DOHH2 (cell line): ENCODE measurements at regions not wholly inside any gene's neighbourhood (a gene's known extent, or its start where the extent isn't known, plus 50 kb on each side); places are given as distances from the start of the nearest gene placed in this dataset.

ENCODE experiments used
- H3F3A ChIP-seq: fragments of 200-600 bp; sonication (generic), shearing (Covaris generic); 2 replicates; pipeline ENCODE4 v1.6.0; 2016; ENCODE audit warnings: antibody characterized with exemption, mild to moderate bottlenecking; ENCODE audit not compliant: control insufficient read depth, insufficient read depth
- H3K27ac ChIP-seq: fragments of 200-600 bp; sonication (generic); 2 replicates; pipeline ENCODE4 v1.5.1; 2014; ENCODE audit warnings: low read depth, mild to moderate bottlenecking, low read length, moderate library complexity
- H3K27me3 ChIP-seq: fragments of 200-600 bp; sonication (generic); 2 replicates; pipeline ENCODE4 v1.6.1; 2014; ENCODE audit warnings: mild to moderate bottlenecking, low read length, mixed read lengths; ENCODE audit not compliant: control insufficient read depth
- H3K36me3 ChIP-seq: fragments of 200-600 bp; sonication (generic); 2 replicates; pipeline ENCODE4 v1.6.1; 2014; ENCODE audit warnings: mild to moderate bottlenecking, low read length, moderate library complexity, mixed read lengths; ENCODE audit not compliant: control insufficient read depth
- H3K4me1 ChIP-seq: fragments of 200-600 bp; sonication (generic); 2 replicates; pipeline ENCODE4 v1.6.1; 2014; ENCODE audit warnings: mild to moderate bottlenecking, low read length, mixed read lengths; ENCODE audit not compliant: control insufficient read depth
- H3K4me2 ChIP-seq: fragments of 200-600 bp; sonication (generic); 2 replicates; pipeline ENCODE4 v1.6.0; 2014; ENCODE audit warnings: mild to moderate bottlenecking, low read length, moderate library complexity
- H3K4me3 ChIP-seq: fragments of 200-600 bp; sonication (generic); 2 replicates; pipeline ENCODE4 v1.5.1; 2014; ENCODE audit warnings: mild to moderate bottlenecking, low read length, mixed read lengths
- H3K79me2 ChIP-seq: fragments of 200-600 bp; sonication (generic); 2 replicates; pipeline ENCODE4 v1.6.1; 2014; ENCODE audit warnings: mild to moderate bottlenecking, low read length, mixed read lengths; ENCODE audit not compliant: control insufficient read depth
- H3K9me2 ChIP-seq: fragments of 200-600 bp; sonication (generic); replicated peaks from 2 replicates; pipeline ENCODE4 v1.6.1; 2014; ENCODE audit warnings: mild to moderate bottlenecking, low read length, mixed read lengths; ENCODE audit not compliant: control insufficient read depth
- H3K9me3 ChIP-seq: fragments of 200-600 bp; sonication (generic); 2 replicates; pipeline ENCODE4 v1.6.1; 2014; ENCODE audit warnings: antibody characterized with exemption, low read length, mixed read lengths; ENCODE audit not compliant: control insufficient read depth, insufficient read depth
- H4K20me1 ChIP-seq: fragments of 200-600 bp; sonication (generic); 2 replicates; pipeline ENCODE4 v1.6.0; 2014; ENCODE audit warnings: low read depth, mild to moderate bottlenecking, antibody characterized with exemption, low read length, moderate library complexity; ENCODE audit not compliant: control insufficient read depth, insufficient read depth
- EZH2phosphoT487 ChIP-seq: fragments of 200-600 bp; sonication (generic); IDR thresholded peaks from 2 replicates; pipeline ENCODE4 v1.6.1; 2017; ENCODE audit warnings: borderline replicate concordance, mild to moderate bottlenecking, antibody characterized with exemption, low read length, moderate library complexity, mixed read lengths
- TF ChIP-seq, protein P1 (sequence below): fragments of 200-600 bp; sonication (generic); IDR thresholded peaks from one replicate; pipeline ENCODE4 v1.5.1; 2014; ENCODE audit warnings: antibody characterized with exemption, mild to moderate bottlenecking, low read depth, low read length; ENCODE audit not compliant: poor library complexity, severe bottlenecking

DNA sequence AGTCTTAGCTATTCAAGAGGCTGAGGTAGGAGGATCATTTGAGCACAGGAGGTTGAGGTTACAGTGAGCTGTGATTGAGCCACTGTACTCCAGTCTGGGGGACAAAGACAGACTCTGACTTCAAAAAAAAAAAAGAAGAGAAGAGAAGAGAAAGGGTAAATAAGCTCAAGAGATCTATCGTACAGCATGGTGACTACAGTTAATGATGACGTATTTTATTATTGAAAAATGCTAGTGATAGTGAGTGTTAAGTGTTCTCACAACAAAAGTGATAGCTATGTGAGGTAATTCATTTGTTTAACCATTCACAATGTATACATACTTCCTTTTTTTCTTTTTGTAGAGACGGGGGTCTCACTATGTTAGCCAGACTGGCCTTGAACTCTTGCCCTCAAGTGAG lies 121.5 kb upstream of the RPL34 start:
- Histone ChIP-seq H4K20me1 (no peaks in the 10 kb centered on the region), H3K4me3 (no peak overlapping the region), H3K9me3 (peaks cover 4% of the 10 kb centered on the region; the same call in 1 of the 2 replicates), H3K4me2 (no peak overlapping the region), H3K36me3 (no peaks in the 10 kb centered on the region), H3K4me1 (peaks cover 14% of the 10 kb centered on the region), H3K9me2 (no peaks in the 10 kb centered on the region), H3F3A (no peaks in the 10 kb centered on the region), H3K27me3 (no peaks in the 10 kb centered on the region), H3K27ac (no peak overlapping the region), H3K79me2 (no peaks in the 10 kb centered on the region)
- TF ChIP-seq EZH2phosphoT487: no peak
- TF ChIP-seq, protein P1, sequence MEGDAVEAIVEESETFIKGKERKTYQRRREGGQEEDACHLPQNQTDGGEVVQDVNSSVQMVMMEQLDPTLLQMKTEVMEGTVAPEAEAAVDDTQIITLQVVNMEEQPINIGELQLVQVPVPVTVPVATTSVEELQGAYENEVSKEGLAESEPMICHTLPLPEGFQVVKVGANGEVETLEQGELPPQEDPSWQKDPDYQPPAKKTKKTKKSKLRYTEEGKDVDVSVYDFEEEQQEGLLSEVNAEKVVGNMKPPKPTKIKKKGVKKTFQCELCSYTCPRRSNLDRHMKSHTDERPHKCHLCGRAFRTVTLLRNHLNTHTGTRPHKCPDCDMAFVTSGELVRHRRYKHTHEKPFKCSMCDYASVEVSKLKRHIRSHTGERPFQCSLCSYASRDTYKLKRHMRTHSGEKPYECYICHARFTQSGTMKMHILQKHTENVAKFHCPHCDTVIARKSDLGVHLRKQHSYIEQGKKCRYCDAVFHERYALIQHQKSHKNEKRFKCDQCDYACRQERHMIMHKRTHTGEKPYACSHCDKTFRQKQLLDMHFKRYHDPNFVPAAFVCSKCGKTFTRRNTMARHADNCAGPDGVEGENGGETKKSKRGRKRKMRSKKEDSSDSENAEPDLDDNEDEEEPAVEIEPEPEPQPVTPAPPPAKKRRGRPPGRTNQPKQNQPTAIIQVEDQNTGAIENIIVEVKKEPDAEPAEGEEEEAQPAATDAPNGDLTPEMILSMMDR: no peak

DNA sequence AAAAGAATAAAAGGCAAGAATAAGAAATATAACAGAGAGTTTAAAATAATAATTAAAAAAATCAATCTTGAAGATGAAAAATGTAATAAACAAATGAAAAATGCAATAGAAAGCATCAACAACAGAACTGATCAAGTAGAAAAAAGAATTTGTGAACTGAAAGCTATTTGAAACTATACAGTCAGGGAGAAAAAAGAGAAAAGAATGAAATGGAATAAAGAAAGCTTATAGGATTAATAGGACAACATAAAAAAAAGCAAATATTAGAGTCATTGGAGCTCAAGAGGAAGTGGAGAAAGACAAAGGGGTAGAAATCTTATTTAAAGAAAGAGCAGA lies 126.8 kb upstream of the RPL34 start:
- H3K9me3 ChIP-seq: peaks cover 4% of the 10 kb centered on the region; the same call in 1 of the 2 replicates
- H3K9me2 ChIP-seq: no peaks in the 10 kb centered on the region
- TF ChIP-seq, protein P1: no peak
- TF ChIP-seq EZH2phosphoT487: no peak

DNA sequence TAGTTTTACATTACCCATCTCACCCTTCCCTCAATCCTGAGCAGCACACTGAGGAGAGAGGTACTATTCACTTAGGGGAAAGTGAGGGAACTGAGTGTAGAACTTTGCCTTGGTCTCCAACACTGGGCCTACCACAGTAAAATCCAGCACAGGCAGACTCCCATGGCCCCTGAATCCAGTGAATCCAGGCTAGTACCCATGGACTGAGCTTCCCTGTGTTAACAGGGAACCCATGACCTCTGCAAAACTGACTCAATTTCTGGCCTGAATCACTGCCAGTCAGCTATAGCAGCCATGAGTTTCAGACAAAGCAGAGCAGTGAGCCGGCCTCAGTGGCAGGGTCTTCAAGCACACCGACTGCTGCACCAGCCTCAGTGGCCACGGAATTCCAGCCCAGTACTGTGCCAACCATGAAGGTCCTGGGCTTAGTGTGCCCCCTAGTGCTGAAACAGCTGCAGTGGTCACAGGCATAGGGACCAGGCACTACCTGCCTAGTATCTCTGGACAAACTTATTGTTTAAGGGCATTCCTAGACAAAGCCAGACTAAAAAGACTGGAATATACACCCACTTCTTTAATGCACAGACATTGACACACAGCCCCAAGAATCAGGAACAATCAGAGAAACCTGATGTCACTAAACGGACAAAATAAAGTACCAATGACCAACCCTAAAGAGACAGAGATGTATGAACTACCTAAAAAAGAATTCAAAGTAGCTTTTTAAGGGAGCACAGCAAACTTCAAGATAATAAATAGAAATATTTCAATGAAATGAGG lies 127.4 kb upstream of the RPL34 start:
- Histone ChIP-seq H3K79me2 (no peaks in the 10 kb centered on the region), H3K4me1 (peaks cover 6% of the 10 kb centered on the region), H3K9me3 (peaks cover 4% of the 10 kb centered on the region; the same call in 1 of the 2 replicates), H3F3A (no peaks in the 10 kb centered on the region), H3K36me3 (no peaks in the 10 kb centered on the region), H3K4me2 (no peak overlapping the region), H4K20me1 (no peaks in the 10 kb centered on the region), H3K9me2 (no peaks in the 10 kb centered on the region), H3K4me3 (no peak overlapping the region), H3K27ac (no peak overlapping the region), H3K27me3 (no peaks in the 10 kb centered on the region)
- TF ChIP-seq EZH2phosphoT487: no peak
- TF ChIP-seq, protein P1: peak; percentile 74

More for the DNA sequence above, 126.8 kb upstream of the RPL34 start:
- H3F3A ChIP-seq: no peaks in the 10 kb centered on the region
- no peaks in the 10 kb centered on the region for H4K20me1 ChIP-seq
- H3K27ac ChIP-seq: no peak overlapping the region
- H3K27me3 ChIP-seq: no peaks in the 10 kb centered on the region
- no peak overlapping the region for H3K4me3 ChIP-seq
- no peak overlapping the region for H3K4me2 ChIP-seq
- H3K36me3 ChIP-seq: no peaks in the 10 kb centered on the region
- H3K79me2 ChIP-seq: no peaks in the 10 kb centered on the region
- H3K4me1 ChIP-seq: peaks cover 11% of the 10 kb centered on the region
